ENCODE measurements at regions not wholly inside any gene's neighbourhood (a gene's known extent, or its start where the extent isn't known, plus 50 kb on each side); places are given as distances from the start of the nearest gene placed in this dataset.

GRCh38 chr3:82409842-82410241 is 648.4 kb upstream of the GBE1 start:
- TF ChIP-seq REST (IDR thresholded peaks at IDR 0.05; ENCODE audit: low read depth) (no peak), EGR1 (IDR thresholded peaks at IDR 0.05) (no peak), USF1 (IDR thresholded peaks at IDR 0.05) (no peak), EP300 (IDR thresholded peaks at IDR 0.05; ENCODE audit: borderline replicate concordance) (no peak), YY1 (IDR thresholded peaks at IDR 0.05; ENCODE audit: low read depth) (no peak), NFIC (IDR thresholded peaks at IDR 0.05) (no peak), TAF1 (IDR thresholded peaks at IDR 0.05; ENCODE audit: low read depth) (no peak), TCF12 (IDR thresholded peaks at IDR 0.05; ENCODE audit: low read depth) (no peak), CREB1 (IDR thresholded peaks at IDR 0.05; ENCODE audit: low read depth) (no peak), MAX (IDR thresholded peaks at IDR 0.05) (no peak)

GRCh38 chr3:82392203-82392775 is 630.8 kb upstream of the GBE1 start:
- TF ChIP-seq NFIC (IDR thresholded peaks at IDR 0.05) (no peak), FOXM1 (IDR thresholded peaks at IDR 0.05; ENCODE audit: borderline replicate concordance, low read depth) (no peak), EP300 (IDR thresholded peaks at IDR 0.05; ENCODE audit: borderline replicate concordance) (no peak), TEAD4 (IDR thresholded peaks at IDR 0.05) (no peak), EGR1 (IDR thresholded peaks at IDR 0.05) (no peak), TCF12 (IDR thresholded peaks at IDR 0.05; ENCODE audit: low read depth) (no peak), TAF1 (IDR thresholded peaks at IDR 0.05; ENCODE audit: low read depth) (no peak), ZBTB7A (IDR thresholded peaks at IDR 0.05; ENCODE audit: low read depth) (no peak), MAX (IDR thresholded peaks at IDR 0.05) (no peak), YY1 (IDR thresholded peaks at IDR 0.05; ENCODE audit: low read depth) (no peak), USF1 (IDR thresholded peaks at IDR 0.05) (no peak)

GRCh38 chr3:82390868-82391267 is 629.4 kb upstream of the GBE1 start:
- TF ChIP-seq EP300 (IDR thresholded peaks at IDR 0.05; ENCODE audit: borderline replicate concordance) (no peak), TAF1 (IDR thresholded peaks at IDR 0.05; ENCODE audit: low read depth) (no peak), USF1 (IDR thresholded peaks at IDR 0.05) (no peak), ZBTB7A (IDR thresholded peaks at IDR 0.05; ENCODE audit: low read depth) (no peak), FOXM1 (IDR thresholded peaks at IDR 0.05; ENCODE audit: borderline replicate concordance, low read depth) (no peak), YY1 (IDR thresholded peaks at IDR 0.05; ENCODE audit: low read depth) (no peak), TCF12 (IDR thresholded peaks at IDR 0.05; ENCODE audit: low read depth) (no peak), NFIC (IDR thresholded peaks at IDR 0.05) (no peak), CEBPB (IDR thresholded peaks at IDR 0.05) (no peak), REST (IDR thresholded peaks at IDR 0.05; ENCODE audit: low read depth) (no peak), EGR1 (IDR thresholded peaks at IDR 0.05) (no peak)

GRCh38 chr3:82386647-82387046 is 625.2 kb upstream of the GBE1 start:
- TF ChIP-seq YY1 (IDR thresholded peaks at IDR 0.05; ENCODE audit: low read depth) (no peak), EGR1 (IDR thresholded peaks at IDR 0.05) (no peak), TAF1 (IDR thresholded peaks at IDR 0.05; ENCODE audit: low read depth) (no peak), TCF12 (IDR thresholded peaks at IDR 0.05; ENCODE audit: low read depth) (no peak), EP300 (IDR thresholded peaks at IDR 0.05; ENCODE audit: borderline replicate concordance) (no peak), REST (IDR thresholded peaks at IDR 0.05; ENCODE audit: low read depth) (no peak), USF1 (IDR thresholded peaks at IDR 0.05) (no peak), NFIC (IDR thresholded peaks at IDR 0.05) (no peak), TEAD4 (IDR thresholded peaks at IDR 0.05) (no peak), MAX (IDR thresholded peaks at IDR 0.05) (no peak), CEBPB (IDR thresholded peaks at IDR 0.05) (no peak), RAD21 (IDR thresholded peaks at IDR 0.05; ENCODE audit: low read depth) (no peak), ZBTB7A (IDR thresholded peaks at IDR 0.05; ENCODE audit: low read depth) (no peak), CREB1 (IDR thresholded peaks at IDR 0.05; ENCODE audit: low read depth) (no peak), FOXM1 (IDR thresholded peaks at IDR 0.05; ENCODE audit: borderline replicate concordance, low read depth) (no peak)
